PC-3 (cell line): ENCODE measurements at regions not wholly inside any gene's neighbourhood (a gene's known extent, or its start where the extent isn't known, plus 50 kb on each side); places are given as distances from the start of the nearest gene placed in this dataset.

Experiments
- ATAC-seq: fragments of 200-7000 bp; cut with Tn5 transposase; 2 replicates; pipeline ENCODE4 v1.9.1; 2020; ENCODE audit warnings: mild to moderate bottlenecking, moderate library complexity
- BruUV-seq: library from RNA; stranded (reverse); fragments of 400-500 nt; replicated peaks from 2 replicates; lab custom pipeline; 2021; lab: Mats Ljungman, UMichigan
- CTCF ChIA-PET: fragments of 300-600 bp; sonication (Branson Sonifier 250); formaldehyde crosslinking; loops from one replicate; lab custom pipeline; 2022; ENCODE audit warnings: antibody characterized with exemption; lab: Charles Lee
- POLR2A ChIA-PET: fragments of 300-600 bp; sonication (Branson Sonifier 250); formaldehyde crosslinking; loops from one replicate; lab custom pipeline; 2022; ENCODE audit warnings: antibody characterized with exemption; ENCODE audit not compliant: unreplicated experiment; lab: Charles Lee
- DNase-seq: peaks from one replicate; pipeline ENCODE4 v3.0.0-alpha.2; 2015
- H2AFZ ChIP-seq: fragments of 300-600 bp; sonication (generic); 2 replicates; pipeline ENCODE4 v1.6.0; 2016; ENCODE audit warnings: antibody characterized with exemption, low read length
- H3F3A ChIP-seq: fragments of 300-600 bp; sonication (generic); one replicate; pipeline ENCODE4 v1.6.0; 2017; ENCODE audit warnings: antibody characterized with exemption, low read length, control low read depth, mild to moderate bottlenecking; ENCODE audit not compliant: unreplicated experiment
- H3K27ac ChIP-seq: fragments of 300-600 bp; sonication (generic); 2 replicates; pipeline ENCODE4 v1.5.1; 2016; ENCODE audit warnings: mild to moderate bottlenecking, low read length
- H3K27me3 ChIP-seq: fragments of 300-600 bp; sonication (generic); 2 replicates; pipeline ENCODE4 v1.6.1; 2016; ENCODE audit warnings: low read length, mixed read lengths
- H3K36me3 ChIP-seq: fragments of 300-600 bp; sonication (generic); 2 replicates; pipeline ENCODE4 v1.6.1; 2016; ENCODE audit warnings: low read depth, mixed run types, low read length, mixed read lengths
- H3K4me1 ChIP-seq: fragments of 300-600 bp; sonication (generic); 2 replicates; pipeline ENCODE4 v1.5.1; 2016; ENCODE audit warnings: low read length; ENCODE audit not compliant: insufficient read depth
- H3K4me2 ChIP-seq: fragments of 300-600 bp; sonication (generic); 2 replicates; pipeline ENCODE4 v1.6.0; 2016; ENCODE audit warnings: low read length
- H3K4me3 ChIP-seq: fragments of 300-600 bp; sonication (generic); 2 replicates; pipeline ENCODE4 v1.5.1; 2016; ENCODE audit warnings: mild to moderate bottlenecking, low read length, mixed read lengths
- H3K79me2 ChIP-seq: fragments of 300-600 bp; sonication (generic); 2 replicates; pipeline ENCODE4 v1.6.1; 2017; ENCODE audit warnings: low read length, mixed read lengths
- H3K9ac ChIP-seq: fragments of 300-600 bp; sonication (generic); 2 replicates; pipeline ENCODE4 v1.6.0; 2016; ENCODE audit warnings: mild to moderate bottlenecking, low read length
- H3K9me2 ChIP-seq: fragments of 300-600 bp; sonication (generic); replicated peaks from 2 replicates; pipeline ENCODE4 v1.6.1; 2016; ENCODE audit warnings: mixed run types, low read length, mixed read lengths
- H3K9me3 ChIP-seq: fragments of 300-600 bp; sonication (generic); 2 replicates; pipeline ENCODE4 v1.6.1; 2016; ENCODE audit warnings: low read length, mixed read lengths
- H4K20me1 ChIP-seq: fragments of 300-600 bp; sonication (generic); 2 replicates; pipeline ENCODE4 v1.6.1; 2016; ENCODE audit warnings: low read length, mixed read lengths
- EZH2 ChIP-seq: fragments of 300-600 bp; sonication (generic); IDR thresholded peaks from one replicate; pipeline ENCODE4 v1.6.1; 2017; ENCODE audit warnings: antibody characterized with exemption, mild to moderate bottlenecking, low read length; ENCODE audit not compliant: unreplicated experiment
- EZH2phosphoT487 ChIP-seq: fragments of 300-600 bp; sonication (generic); IDR thresholded peaks from 2 replicates; pipeline ENCODE4 v1.6.1; 2018; ENCODE audit warnings: mild to moderate bottlenecking, antibody characterized with exemption, low read length, borderline replicate concordance
- intact Hi-C: fragments of 100-400 bp; cut with micrococcal nuclease; formaldehyde crosslinking; loops from 2 replicates; pipeline ENCODE4 v1.9.0; 2023
- TF ChIP-seq, protein P1 (sequence below): fragments of 300-600 bp; sonication (generic); conservative IDR thresholded peaks from 2 replicates; pipeline ENCODE4 v1.5.1; 2017; ENCODE audit warnings: antibody characterized with exemption, low read depth, mild to moderate bottlenecking, low read length

DNA sequence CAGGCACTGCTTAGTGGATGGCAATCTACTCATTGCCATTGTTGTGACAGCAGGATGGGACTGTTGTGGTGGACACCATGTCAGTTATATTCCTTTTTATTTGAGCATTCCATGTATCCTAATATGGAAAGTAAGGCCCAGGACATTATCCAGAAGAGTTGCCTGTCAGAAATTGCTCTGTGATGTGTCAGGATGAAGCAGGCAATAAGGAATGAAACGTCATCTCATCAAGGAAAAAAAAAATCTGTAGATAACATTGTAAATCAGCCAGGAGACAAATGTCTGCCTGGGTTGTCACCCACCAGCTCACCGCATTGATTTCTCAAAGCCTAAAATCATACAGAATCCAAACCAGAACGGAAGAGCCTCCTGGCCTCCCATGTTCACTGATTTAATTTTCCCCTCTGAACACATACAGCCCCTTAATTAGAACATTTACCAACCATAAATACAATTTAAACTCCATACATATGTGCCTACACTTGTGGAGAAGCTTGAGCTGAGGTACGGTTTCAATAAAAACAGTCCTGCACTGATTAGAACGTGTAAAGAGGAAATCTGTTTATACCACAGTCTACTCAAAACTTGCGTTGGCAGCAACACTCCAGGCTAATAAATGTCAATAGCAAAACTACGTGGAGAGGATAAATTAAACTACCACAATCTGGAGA is 73.9 kb downstream of the FOXD1 start:
- no peak overlapping the region for H3K4me2 ChIP-seq
- no peak overlapping the region for H3K9ac ChIP-seq
- DNase-seq: peak; percentile 38
- CTCF ChIA-PET: no interaction called here
- peaks cover 30% of the 10 kb centered on the region for H3K4me1 ChIP-seq
- H3K9me3 ChIP-seq: no peaks in the 10 kb centered on the region
- H2AFZ ChIP-seq: no peak overlapping the region
- H3K36me3 ChIP-seq: peaks cover 4% of the 10 kb centered on the region; the same call in 1 of the 2 replicates
- no peak overlapping the region for H3K27ac ChIP-seq
- ATAC-seq: no peak
- H3K4me3 ChIP-seq: no peak overlapping the region
- no peaks in the 10 kb centered on the region for H3K27me3 ChIP-seq
- peaks cover 7% of the 10 kb centered on the region for H3F3A ChIP-seq
- no peaks in the 10 kb centered on the region for H3K9me2 ChIP-seq
- BruUV-seq: no TSS peak
- POLR2A ChIA-PET: no interaction called here
- intact Hi-C loops: loop anchor here (5.0 kb wide), 2 partner anchors 43 to 77 kb away; no protein-coding TSS in a partner anchor
- H4K20me1 ChIP-seq: no peaks in the 10 kb centered on the region
- H3K79me2 ChIP-seq: no peaks in the 10 kb centered on the region
- no peak for TF ChIP-seq EZH2
- TF ChIP-seq, protein P1, sequence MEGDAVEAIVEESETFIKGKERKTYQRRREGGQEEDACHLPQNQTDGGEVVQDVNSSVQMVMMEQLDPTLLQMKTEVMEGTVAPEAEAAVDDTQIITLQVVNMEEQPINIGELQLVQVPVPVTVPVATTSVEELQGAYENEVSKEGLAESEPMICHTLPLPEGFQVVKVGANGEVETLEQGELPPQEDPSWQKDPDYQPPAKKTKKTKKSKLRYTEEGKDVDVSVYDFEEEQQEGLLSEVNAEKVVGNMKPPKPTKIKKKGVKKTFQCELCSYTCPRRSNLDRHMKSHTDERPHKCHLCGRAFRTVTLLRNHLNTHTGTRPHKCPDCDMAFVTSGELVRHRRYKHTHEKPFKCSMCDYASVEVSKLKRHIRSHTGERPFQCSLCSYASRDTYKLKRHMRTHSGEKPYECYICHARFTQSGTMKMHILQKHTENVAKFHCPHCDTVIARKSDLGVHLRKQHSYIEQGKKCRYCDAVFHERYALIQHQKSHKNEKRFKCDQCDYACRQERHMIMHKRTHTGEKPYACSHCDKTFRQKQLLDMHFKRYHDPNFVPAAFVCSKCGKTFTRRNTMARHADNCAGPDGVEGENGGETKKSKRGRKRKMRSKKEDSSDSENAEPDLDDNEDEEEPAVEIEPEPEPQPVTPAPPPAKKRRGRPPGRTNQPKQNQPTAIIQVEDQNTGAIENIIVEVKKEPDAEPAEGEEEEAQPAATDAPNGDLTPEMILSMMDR: no peak
- no peak for TF ChIP-seq EZH2phosphoT487

DNA sequence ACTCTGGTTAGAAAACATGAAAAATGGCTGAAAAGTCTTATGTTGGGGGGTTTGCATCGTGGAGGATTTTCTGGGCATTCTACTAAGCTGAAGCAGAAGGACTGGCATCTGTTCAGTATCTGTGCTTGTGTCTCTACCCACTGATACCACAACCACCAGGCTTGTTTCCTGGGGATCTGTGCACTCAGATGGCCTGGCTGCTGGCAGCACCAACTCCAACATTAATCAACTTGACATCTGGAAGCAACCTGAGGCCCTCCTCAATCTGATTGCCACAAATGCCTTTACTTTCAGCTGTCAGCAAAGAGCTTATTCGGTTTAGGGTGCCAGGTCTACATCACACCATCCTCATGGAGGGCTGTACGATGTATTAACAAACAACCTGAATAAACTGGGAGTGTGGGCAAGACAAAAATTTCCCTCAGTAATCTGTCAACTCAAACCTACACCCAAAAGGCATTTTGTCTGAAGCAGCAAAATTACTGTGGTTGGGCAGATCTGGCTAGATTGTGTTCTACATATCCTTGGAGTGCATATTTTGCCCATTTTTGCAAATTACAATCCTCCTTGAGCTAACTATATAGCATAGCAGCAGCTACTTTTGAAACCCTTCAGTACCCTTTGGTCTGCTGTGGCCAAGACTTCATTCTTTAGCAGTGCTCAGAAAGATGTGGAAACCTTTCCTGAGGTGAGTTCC is 74.6 kb downstream of the FOXD1 start:
- no peak overlapping the region for H2AFZ ChIP-seq
- H3K9me2 ChIP-seq: no peaks in the 10 kb centered on the region
- TF ChIP-seq EZH2phosphoT487: no peak
- TF ChIP-seq, protein P1: no peak
- TF ChIP-seq EZH2: no peak
- ChIA-PET CTCF (no interaction called here), POLR2A (no interaction called here)
- no peak overlapping the region for H3K9ac ChIP-seq
- no peaks in the 10 kb centered on the region for H3K27me3 ChIP-seq
- H3K9me3 ChIP-seq: no peaks in the 10 kb centered on the region
- peaks cover 30% of the 10 kb centered on the region for H3K4me1 ChIP-seq
- H3K36me3 ChIP-seq: peaks cover 4% of the 10 kb centered on the region; the same call in 1 of the 2 replicates
- H3K27ac ChIP-seq: no peak overlapping the region
- no peak for ATAC-seq
- H3K4me2 ChIP-seq: no peak overlapping the region
- DNase-seq: no peak
- BruUV-seq: no TSS peak
- no peak overlapping the region for H3K4me3 ChIP-seq
- H4K20me1 ChIP-seq: no peaks in the 10 kb centered on the region
- H3F3A ChIP-seq: peaks cover 7% of the 10 kb centered on the region
- no peaks in the 10 kb centered on the region for H3K79me2 ChIP-seq
- intact Hi-C loops: loop anchor here (5.0 kb wide), 2 partner anchors 43 to 77 kb away; no protein-coding TSS in a partner anchor
